Esophagus (tissue), 2 donors: ENCODE measurements at regions not wholly inside any gene's neighbourhood (a gene's known extent, or its start where the extent isn't known, plus 50 kb on each side); places are given as distances from the start of the nearest gene placed in this dataset.

Experiments
- H3K27ac ChIP-seq, 2 donors: one replicate each; pipeline ENCODE4 v1.5.1; 2013; ENCODE audit warnings: low read depth in 2 of 2, mild to moderate bottlenecking in 2 of 2, inconsistent platforms in 1 of 2, low read length in 1 of 2, moderate library complexity in 1 of 2
- H3K27me3 ChIP-seq, 2 donors: one replicate each; pipeline ENCODE4 v1.6.1; 2013; ENCODE audit warnings: low read length in 2 of 2, control low read depth in 1 of 2, mild to moderate bottlenecking in 1 of 2; ENCODE audit not compliant: insufficient read depth in 2 of 2, control insufficient read depth in 1 of 2
- H3K36me3 ChIP-seq, 2 donors: one replicate each; pipeline ENCODE4 v1.6.1; 2013; ENCODE audit warnings: low read length in 1 of 2; ENCODE audit not compliant: control insufficient read depth in 2 of 2, insufficient read depth in 2 of 2
- H3K4me1 ChIP-seq, 2 donors: one replicate each; pipeline ENCODE4 v1.6.1; 2013; ENCODE audit warnings: low read length in 1 of 2; ENCODE audit not compliant: control insufficient read depth in 2 of 2, insufficient read depth in 2 of 2
- H3K4me3 ChIP-seq, 2 donors: one replicate each; pipeline ENCODE4 v1.5.1; 2013; ENCODE audit warnings: low read length in 2 of 2, mild to moderate bottlenecking in 2 of 2, low read depth in 1 of 2, moderate library complexity in 1 of 2
- H3K9me3 ChIP-seq, 2 donors: one replicate each; pipeline ENCODE4 v1.6.1; 2013; ENCODE audit warnings: mild to moderate bottlenecking in 2 of 2, low read depth in 1 of 2, low read length in 1 of 2, moderate library complexity in 1 of 2; ENCODE audit not compliant: control insufficient read depth in 2 of 2, insufficient read depth in 1 of 2
- WGBS, 2 donors: extraction: QIAGEN DNeasy Blood & Tissue Kit; methylation state at CpG; one replicate each; pipeline ENCODE4 v1.1.7; 2013; 5-methylcytosine and 5-hydroxymethylcytosine counted together
- donor health status: healthy with polysubstance abuse.
- donor health status: Bipolar disorder and iron deficiency.

DNA sequence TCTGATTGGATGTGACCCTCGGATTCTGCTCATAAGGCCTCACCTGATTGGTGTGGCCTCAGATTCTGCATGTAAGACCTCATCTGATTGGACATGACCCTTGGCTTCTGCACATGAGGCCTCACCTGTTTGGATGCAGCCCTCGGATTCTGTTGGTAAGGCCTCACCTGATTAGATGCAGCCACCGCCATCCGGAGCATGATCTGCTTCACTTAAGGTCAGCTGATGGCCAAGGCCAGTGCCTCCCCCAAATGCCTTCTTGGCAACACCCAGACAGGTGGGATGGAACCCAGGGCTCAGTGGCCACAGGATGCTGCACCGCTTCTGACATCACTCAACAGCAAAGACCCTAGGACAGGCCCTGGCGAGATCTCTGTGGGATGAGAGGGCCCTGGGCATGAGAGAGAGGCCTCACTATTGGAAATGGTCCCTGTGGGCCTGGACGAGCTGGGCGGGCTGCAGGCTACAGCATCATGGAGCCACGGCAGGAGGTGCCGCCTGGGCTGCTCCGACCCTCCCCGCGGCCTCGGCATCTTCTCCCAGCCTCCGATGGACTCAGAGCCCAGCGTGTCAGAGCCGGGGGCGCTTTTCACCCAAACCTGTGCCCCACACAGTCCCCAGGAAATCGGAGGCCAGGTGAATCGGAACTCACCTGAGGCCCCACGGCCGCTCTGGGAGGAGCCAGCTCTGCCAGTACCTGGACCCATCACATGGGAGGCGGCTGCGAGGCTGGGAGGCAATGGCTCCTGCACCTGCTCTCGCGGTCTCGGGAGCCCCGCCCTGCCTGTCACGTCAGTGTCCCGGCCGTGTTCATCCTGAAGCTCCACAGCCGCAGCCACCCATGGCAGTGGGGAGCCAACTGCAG is 60.9 kb upstream of the ZNF469 start:
- whole genome bisulfite sequencing, 2 donors = 92 to 94% methylated on average over 31 to 32 of the region's 32 CpGs
- Histone ChIP-seq H3K4me1 (no peaks in the 10 kb centered on the region), H3K4me3 (no peak overlapping the region), H3K36me3 (no peaks in the 10 kb centered on the region), H3K27me3 (no peaks in the 10 kb centered on the region), H3K27ac (no peak overlapping the region), H3K9me3 (peaks cover 0 to 4% of the 10 kb centered on the region in 2 donors)

DNA sequence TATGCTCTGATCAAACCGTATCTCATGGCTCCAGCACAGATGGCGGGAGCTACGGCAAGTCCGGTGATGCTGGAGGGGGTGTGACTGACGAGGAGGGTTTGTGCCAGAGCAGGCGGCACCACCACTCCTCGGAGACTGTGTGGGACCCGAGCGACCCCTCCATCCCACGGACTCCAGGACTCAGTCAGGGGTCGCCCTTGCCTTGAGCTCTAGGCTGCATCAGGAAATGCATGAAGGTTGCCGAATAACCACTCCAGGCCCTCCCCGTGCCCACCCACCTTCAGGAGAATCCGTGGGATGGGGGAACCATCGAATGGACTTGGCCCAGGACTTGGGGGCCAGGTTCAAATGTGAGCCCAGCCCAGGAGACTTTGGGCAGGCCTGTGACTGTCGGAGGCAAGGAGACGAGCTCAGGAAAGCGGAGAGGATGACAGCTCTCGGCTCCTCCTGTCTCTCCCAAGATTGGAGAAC is 60.2 kb upstream of the ZNF469 start:
- H3K27me3 ChIP-seq = no peaks in the 10 kb centered on the region
- no peak overlapping the region for H3K27ac ChIP-seq
- H3K4me1 ChIP-seq = no peaks in the 10 kb centered on the region
- H3K4me3 ChIP-seq = no peak overlapping the region
- H3K36me3 ChIP-seq = no peaks in the 10 kb centered on the region
- 95% methylated on average over 19 of the region's 19 CpGs for WGBS, 2 donors
- peaks cover 0 to 4% of the 10 kb centered on the region in 2 donors for H3K9me3 ChIP-seq

DNA sequence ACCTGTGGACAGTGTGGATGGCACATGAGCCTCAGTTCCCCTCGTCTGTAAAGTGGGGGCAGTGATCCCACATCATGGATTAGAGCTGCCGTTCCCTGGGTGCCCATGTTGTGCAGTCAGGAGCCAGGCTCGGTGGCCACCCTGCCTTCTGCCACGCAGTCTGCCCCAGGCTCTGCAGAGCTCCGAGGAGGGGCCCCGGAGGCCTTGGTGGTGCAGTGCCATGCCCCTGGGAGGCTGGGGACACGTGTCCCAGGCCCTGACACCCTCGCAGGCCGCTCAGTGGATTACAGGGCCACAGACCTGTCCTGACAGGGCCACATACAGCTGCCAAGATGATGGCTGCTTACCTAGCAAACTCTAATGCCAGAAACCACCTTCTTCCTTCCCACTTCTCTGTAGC is 59.7 kb upstream of the ZNF469 start:
- H3K27me3 ChIP-seq = no peaks in the 10 kb centered on the region
- WGBS, 2 donors = 75 to 77% methylated on average over 9 of the region's 9 CpGs
- H3K4me3 ChIP-seq = no peak overlapping the region
- no peaks in the 10 kb centered on the region for H3K36me3 ChIP-seq
- H3K27ac ChIP-seq = no peak overlapping the region
- no peaks in the 10 kb centered on the region for H3K4me1 ChIP-seq
- H3K9me3 ChIP-seq = peaks cover 0 to 4% of the 10 kb centered on the region in 2 donors

DNA sequence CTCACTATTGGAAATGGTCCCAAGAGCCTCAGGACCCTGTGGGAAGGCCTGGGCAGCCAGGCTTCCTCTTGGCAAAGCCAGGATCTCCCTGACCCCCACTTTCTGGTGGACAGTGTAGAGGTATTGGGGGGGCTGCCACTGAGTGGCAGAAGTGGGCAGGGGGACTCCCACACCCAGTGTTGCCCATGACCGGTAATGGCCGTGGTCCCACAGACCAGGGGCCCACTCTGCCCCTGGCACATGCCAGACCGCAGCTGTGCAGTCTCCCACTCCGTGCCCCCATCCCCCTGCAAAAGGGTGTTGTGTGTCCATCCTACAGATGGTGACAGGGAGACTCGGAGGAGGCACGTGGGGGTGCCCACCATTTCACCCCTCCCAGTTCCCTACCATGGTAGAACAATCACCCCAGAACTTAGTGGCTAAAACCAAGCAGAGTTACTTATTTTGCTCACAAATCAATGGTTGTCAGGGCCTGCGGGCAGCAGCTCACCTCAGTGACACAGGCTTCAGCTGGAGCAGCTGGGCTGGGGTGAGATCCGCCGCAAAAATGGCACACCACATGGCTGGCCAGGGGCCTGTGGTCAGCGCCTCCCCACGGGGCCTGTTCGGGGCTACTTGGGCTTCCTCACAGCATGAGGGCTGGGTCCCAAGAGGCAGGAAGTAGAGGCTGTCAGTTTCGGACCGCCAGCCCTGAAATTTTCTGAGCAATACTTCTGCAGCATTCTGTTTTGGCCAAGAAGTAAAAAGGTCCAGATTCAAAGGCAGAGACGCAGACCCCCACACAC is 59.0 kb upstream of the ZNF469 start:
- Histone ChIP-seq H3K4me3 (no peak overlapping the region), H3K36me3 (no peaks in the 10 kb centered on the region), H3K4me1 (no peaks in the 10 kb centered on the region), H3K27me3 (no peaks in the 10 kb centered on the region), H3K9me3 (peaks cover 0 to 4% of the 10 kb centered on the region in 2 donors), H3K27ac (no peak overlapping the region)
- 93 to 96% methylated on average over 15 of the region's 15 CpGs for WGBS, 2 donors

DNA sequence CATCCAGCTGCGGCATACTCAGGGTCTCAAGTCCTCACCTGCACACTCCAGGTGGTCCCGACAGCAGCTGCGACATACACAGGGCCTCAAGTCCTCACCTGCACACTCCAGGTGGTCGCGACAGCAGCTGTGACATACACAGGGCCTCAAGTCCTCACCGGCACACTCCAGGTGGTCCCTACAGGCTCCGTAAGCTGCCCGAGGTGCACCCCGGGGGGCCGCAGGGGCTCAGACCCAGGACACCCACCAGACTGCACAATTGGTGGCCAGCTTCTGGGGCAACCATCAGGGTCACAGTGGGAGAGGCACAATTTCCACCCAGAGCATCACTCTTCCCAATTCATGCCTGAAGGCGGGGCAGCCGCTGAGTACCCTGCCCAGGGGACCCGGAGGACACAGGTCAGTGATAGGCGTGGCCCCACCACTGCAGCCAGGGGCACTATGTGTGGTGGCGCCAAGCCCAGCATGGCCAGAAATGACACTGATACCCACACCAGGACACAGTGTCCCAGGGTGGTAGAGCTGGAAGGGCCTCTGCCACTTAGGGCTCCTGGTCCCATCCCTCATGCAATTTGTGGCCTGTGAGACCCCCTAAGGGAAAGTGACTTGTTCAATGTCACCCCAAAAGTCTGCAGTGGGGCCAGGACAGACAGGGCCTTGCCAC is 57.5 kb upstream of the ZNF469 start:
- peaks cover 0 to 4% of the 10 kb centered on the region in 2 donors for H3K9me3 ChIP-seq
- no peaks in the 10 kb centered on the region for H3K36me3 ChIP-seq
- H3K4me3 ChIP-seq = no peak overlapping the region
- no peaks in the 10 kb centered on the region for H3K27me3 ChIP-seq
- WGBS, 2 donors = 82 to 89% methylated on average over 15 of the region's 15 CpGs
- no peaks in the 10 kb centered on the region for H3K4me1 ChIP-seq
- no peak overlapping the region for H3K27ac ChIP-seq

DNA sequence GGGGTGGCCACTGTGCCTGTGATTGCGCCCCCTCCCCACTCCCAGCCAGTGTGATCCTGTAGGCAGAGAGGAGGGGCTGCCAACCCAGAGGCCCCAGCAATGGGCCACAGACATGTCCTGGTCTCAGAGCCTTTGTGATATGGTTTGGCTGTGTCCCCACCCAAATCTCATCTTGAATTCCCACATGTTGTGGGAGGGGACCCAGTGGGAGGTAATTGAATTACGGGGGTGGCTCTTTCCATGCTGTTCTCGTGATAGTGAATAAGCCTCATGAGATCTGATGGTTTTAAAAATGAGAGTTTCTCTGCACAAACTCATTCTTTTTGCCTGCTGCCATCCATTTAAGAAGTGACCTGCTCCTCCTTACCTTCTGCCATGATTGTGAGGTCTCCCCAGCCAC is 56.8 kb upstream of the ZNF469 start:
- no peaks in the 10 kb centered on the region for H3K4me1 ChIP-seq
- no peak overlapping the region for H3K4me3 ChIP-seq
- no peak overlapping the region for H3K27ac ChIP-seq
- no peaks in the 10 kb centered on the region for H3K27me3 ChIP-seq
- peaks cover 0 to 3% of the 10 kb centered on the region in 2 donors for H3K9me3 ChIP-seq
- WGBS, 2 donors = 88 to 90% methylated on average over 3 of the region's 3 CpGs
- H3K36me3 ChIP-seq = no peaks in the 10 kb centered on the region

DNA sequence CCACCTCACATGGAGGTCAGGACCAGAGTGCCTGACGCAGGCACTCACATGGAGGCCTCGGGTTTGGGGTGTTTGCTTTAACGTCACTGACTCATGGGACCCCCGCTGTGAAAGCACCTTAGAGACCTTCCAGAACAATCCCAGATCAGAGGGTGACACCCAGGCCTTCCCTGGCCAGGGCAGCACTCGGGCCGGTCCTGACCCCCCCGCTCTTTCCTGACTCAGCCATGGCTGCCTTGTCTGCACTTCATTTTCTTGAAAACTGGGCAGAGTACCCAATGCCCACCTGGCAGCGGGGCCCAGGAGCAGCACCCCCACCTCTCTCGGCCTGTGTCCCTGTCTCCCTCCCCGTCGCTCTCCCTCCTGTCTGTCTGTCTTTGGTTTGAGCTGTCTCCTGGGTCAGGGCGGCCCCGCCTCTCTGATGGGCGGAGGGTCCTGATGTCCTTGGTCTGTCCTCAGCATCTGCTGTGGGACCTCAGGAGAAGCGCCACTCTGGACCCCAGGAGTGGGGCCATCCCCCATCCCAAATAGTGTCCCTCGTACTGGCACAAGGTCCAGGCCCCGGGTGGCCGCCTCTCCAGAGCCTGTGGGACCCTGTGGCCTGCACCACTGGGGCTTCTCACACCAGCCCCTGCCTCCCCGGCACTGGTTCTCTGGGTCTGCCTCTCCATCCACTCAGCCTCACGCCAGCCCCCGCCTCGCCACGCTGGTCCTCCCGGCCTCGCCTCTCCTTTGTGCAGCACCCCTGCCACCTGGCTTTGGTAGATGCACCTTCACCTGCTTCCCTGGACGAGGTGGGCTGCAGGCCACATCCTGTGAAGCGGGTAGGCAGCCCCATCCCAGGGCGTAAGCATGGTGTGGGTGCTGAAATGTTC is 55.9 kb upstream of the ZNF469 start:
- Histone ChIP-seq H3K27ac (no peak overlapping the region), H3K36me3 (no peaks in the 10 kb centered on the region), H3K9me3 (no peaks in the 10 kb centered on the region), H3K4me1 (no peaks in the 10 kb centered on the region), H3K27me3 (no peaks in the 10 kb centered on the region), H3K4me3 (no peak overlapping the region)
- WGBS, 2 donors = 90 to 92% methylated on average over 28 of the region's 28 CpGs

DNA sequence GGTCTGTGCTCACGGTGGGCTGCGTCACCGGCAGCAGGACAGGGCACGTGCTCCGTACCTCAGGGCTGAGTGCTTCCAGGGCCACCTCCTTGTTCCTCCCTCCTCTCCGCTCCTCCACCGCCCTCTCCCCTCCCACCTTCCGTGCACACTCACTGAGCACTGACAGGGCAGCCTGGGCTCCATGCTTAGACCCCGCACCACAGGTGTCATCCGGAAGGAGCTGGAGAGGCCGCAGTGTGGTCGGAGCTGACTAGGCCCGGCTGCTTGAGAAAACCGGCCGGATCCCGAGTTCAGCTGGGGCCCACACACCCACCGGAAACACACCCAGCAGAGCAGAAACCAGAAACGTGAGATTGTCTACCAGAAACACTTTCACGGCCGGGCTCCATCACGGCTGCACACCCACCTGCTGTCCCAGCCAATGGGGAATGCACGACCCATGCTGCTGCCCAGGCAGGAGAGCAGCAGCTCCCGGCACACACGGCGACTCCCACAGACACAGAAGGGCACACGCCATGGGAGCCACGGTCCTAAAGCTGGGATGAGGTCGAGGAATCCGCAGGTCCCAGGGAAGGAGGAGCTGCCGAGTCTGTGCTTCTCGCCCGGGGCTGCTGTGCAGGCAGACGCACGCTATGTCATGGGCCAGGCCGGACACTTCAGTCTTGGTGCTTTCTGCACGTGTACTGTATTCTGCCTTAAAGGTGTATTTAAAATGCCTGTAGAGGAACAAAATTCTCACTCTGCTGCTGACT is 55.0 kb upstream of the ZNF469 start:
- Histone ChIP-seq H3K4me3 (no peak overlapping the region), H3K27ac (no peak overlapping the region), H3K4me1 (peaks cover 2 to 6% of the 10 kb centered on the region in 2 donors), H3K36me3 (no peaks in the 10 kb centered on the region), H3K27me3 (no peaks in the 10 kb centered on the region), H3K9me3 (no peaks in the 10 kb centered on the region)
- 67 to 79% methylated on average over 36 of the region's 36 CpGs for WGBS, 2 donors
